Adrenal gland (tissue), 9 donors: ENCODE measurements at regions not wholly inside any gene's neighbourhood (a gene's known extent, or its start where the extent isn't known, plus 50 kb on each side); places are given as distances from the start of the nearest gene placed in this dataset.

Source experiments
- DNase-seq, 7 donors: peaks; one replicate each; pipeline ENCODE4 v3.0.0-alpha.2; 2019 to 2020
- H3K27ac ChIP-seq, 5 donors: fragments of 200-600 bp; sonication (generic) in 4 of 5; 1 replicate in 3 of 5; 2 replicates in 2 of 5; pipeline versions ENCODE4 v1.5.1 to v1.8.0; 2016 to 2020; ENCODE audit warnings: mild to moderate bottlenecking in 1 of 5
- H3K27me3 ChIP-seq: fragments of 200-600 bp; 2 replicates; pipeline ENCODE4 v1.8.0; 2021
- H3K36me3 ChIP-seq, 2 donors: fragments of 200-600 bp; replicated peaks in 1 of 2; 1 replicate in 1 of 2; 2 replicates in 1 of 2; pipeline versions ENCODE4 v1.5.1 to v1.8.0; 2018 to 2022
- H3K4me1 ChIP-seq, 2 donors: fragments of 200-600 bp; replicated peaks in 1 of 2; 1 replicate in 1 of 2; 2 replicates in 1 of 2; pipeline versions ENCODE4 v1.5.1 to v1.8.0; 2018 to 2021
- H3K4me3 ChIP-seq, 4 donors: fragments of 200-600 bp; sonication (generic) in 3 of 4; one replicate each; pipeline ENCODE4 v1.5.1; 2016 to 2018
- H3K9me3 ChIP-seq, 3 donors: fragments of 200-600 bp; sonication (generic) in 1 of 3; replicated peaks in 1 of 3; 1 replicate in 2 of 3; 2 replicates in 1 of 3; pipeline versions ENCODE4 v1.5.1 to v1.8.0; 2016 to 2021
- POLR2A ChIP-seq, 2 donors: fragments of 450-650 bp; IDR thresholded peaks; one replicate each; pipeline ENCODE4 v1.6.1; 2017; ENCODE audit warnings: antibody characterized with exemption in 2 of 2, mild to moderate bottlenecking in 2 of 2, moderate library complexity in 1 of 2
- WGBS, 4 donors: extraction: QIAGEN DNeasy Blood & Tissue Kit in 2 of 4; methylation state at CpG; one replicate each; pipeline versions ENCODE4 v1.1.5 to v1.1.7; 2013 to 2017; 5-methylcytosine and 5-hydroxymethylcytosine counted together
- intact Hi-C, 2 donors: fragments of 100-400 bp; cut with DNase I; formaldehyde crosslinking; loops; one replicate each; pipeline versions ENCODE4 v1.14.1 to v1.15.0; 2022 to 2023
- TF ChIP-seq, protein P1 (sequence below), 6 experiments: fragments of 450-650 bp in 4 of 6; fragments of 200-600 bp in 2 of 6; sonication (generic) in 1 of 6; IDR thresholded peaks; 1 replicate in 5 of 6; 2 replicates in 1 of 6; pipeline versions ENCODE4 v1.5.1 to v1.8.0; 2016 to 2021; ENCODE audit warnings: antibody characterized with exemption in 6 of 6, mild to moderate bottlenecking in 2 of 6, moderate library complexity in 1 of 6
- donor health status: healthy with polysubstance abuse.
- donor health status: Bipolar disorder and iron deficiency.
- donor health status: DM: yes; HTN: yes; CAD: no.
- donor health status: DM: no; HTN: no; CAD: no.
- donor health status: DM: no; HTN: no; CAD: no.

DNA sequence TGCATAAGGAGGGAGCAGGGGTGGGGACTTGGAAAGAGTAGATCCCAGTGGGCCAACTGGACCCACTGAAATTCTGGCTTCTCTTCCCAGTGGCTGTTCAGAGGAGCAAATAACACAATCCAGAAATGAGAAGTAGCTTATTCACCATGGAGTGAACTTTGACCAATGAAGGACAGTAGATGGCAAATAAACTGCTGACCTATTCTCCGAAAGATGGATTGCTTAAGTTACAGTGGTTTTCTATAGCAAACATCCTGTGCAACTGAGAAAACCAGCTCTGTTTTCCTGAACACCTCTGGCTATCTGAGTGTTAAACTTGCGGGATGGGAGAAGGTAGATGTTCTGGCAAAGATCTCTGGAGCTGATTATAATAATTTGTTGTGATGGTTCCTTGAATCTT lies 325.1 kb downstream of the SPATA31D1 start:
- no peaks in the 10 kb centered on the region for H3K27me3 ChIP-seq
- TF ChIP-seq, protein P1, sequence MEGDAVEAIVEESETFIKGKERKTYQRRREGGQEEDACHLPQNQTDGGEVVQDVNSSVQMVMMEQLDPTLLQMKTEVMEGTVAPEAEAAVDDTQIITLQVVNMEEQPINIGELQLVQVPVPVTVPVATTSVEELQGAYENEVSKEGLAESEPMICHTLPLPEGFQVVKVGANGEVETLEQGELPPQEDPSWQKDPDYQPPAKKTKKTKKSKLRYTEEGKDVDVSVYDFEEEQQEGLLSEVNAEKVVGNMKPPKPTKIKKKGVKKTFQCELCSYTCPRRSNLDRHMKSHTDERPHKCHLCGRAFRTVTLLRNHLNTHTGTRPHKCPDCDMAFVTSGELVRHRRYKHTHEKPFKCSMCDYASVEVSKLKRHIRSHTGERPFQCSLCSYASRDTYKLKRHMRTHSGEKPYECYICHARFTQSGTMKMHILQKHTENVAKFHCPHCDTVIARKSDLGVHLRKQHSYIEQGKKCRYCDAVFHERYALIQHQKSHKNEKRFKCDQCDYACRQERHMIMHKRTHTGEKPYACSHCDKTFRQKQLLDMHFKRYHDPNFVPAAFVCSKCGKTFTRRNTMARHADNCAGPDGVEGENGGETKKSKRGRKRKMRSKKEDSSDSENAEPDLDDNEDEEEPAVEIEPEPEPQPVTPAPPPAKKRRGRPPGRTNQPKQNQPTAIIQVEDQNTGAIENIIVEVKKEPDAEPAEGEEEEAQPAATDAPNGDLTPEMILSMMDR (IDR thresholded peaks at IDR 0.05): no peak
- TF ChIP-seq POLR2A (IDR thresholded peaks at IDR 0.05): no peak
- whole genome bisulfite sequencing, 4 donors: 88 to 90% (median 89%) methylated on average over 2 of the region's 2 CpGs
- DNase-seq: no peak
- H3K4me1 ChIP-seq: no peaks in the 10 kb centered on the region
- H3K27ac ChIP-seq: no peak overlapping the region
- no peak overlapping the region for H3K4me3 ChIP-seq
- H3K36me3 ChIP-seq: no peaks in the 10 kb centered on the region
- intact Hi-C loops: no loop called here
- no peaks in the 10 kb centered on the region for H3K9me3 ChIP-seq

DNA sequence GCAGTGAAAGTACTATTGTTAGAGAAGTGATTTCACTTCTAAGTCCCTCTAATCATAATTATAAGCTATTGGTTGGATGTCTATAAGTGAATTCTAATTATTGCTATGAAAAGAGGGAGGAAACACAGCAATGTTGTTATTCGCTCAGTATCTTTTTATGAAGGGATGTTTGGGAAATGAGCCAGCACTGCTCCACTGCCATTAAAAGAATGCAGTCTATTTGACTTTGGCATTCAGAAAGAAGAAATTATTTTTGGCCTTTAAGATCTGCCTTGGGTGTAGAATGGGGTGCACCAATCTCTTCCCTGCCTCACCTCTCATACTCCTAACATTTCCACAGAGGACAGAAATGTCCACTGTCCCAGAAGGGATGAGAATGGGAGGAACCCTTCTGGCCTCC lies 332.0 kb downstream of the SPATA31D1 start:
- intact Hi-C loops: no loop called here
- WGBS, 4 donors: 57 to 69% (median 65%) methylated on average over 1 of the region's 1 CpG
- H3K4me3 ChIP-seq: no peak overlapping the region
- DNase-seq: no peak
- no peaks in the 10 kb centered on the region for H3K4me1 ChIP-seq
- H3K9me3 ChIP-seq: no peaks in the 10 kb centered on the region
- H3K36me3 ChIP-seq: no peaks in the 10 kb centered on the region
- no peak overlapping the region for H3K27ac ChIP-seq
- no peak for TF ChIP-seq POLR2A (IDR thresholded peaks at IDR 0.05)
- TF ChIP-seq, protein P1 (IDR thresholded peaks at IDR 0.05): no peak
- H3K27me3 ChIP-seq: no peaks in the 10 kb centered on the region

- Histone ChIP-seq H3K27me3 (no peaks in the 10 kb centered on the region), H3K9me3 (no peaks in the 10 kb centered on the region), H3K27ac (no peak overlapping the region), H3K4me3 (no peak overlapping the region), H3K4me1 (no peaks in the 10 kb centered on the region), H3K36me3 (no peaks in the 10 kb centered on the region)
- DNase-seq: no peak
- intact Hi-C loops: no loop called here
- no peak for TF ChIP-seq POLR2A (IDR thresholded peaks at IDR 0.05)
- TF ChIP-seq, protein P1 (IDR thresholded peaks at IDR 0.05): no peak
- WGBS, 4 donors: 81 to 93% (median 85%) methylated on average over 2 of the region's 2 CpGs
These were observed 337.3 kb downstream of the SPATA31D1 start for GRCh38 chr9:82325907-82326306.

- H3K36me3 ChIP-seq: no peaks in the 10 kb centered on the region
- no peak for DNase-seq
- WGBS, 4 donors: 86 to 94% (median 90%) methylated on average over 2 of the region's 2 CpGs
- no peak overlapping the region for H3K4me3 ChIP-seq
- H3K27ac ChIP-seq: no peak overlapping the region
- H3K27me3 ChIP-seq: no peaks in the 10 kb centered on the region
- intact Hi-C loops: no loop called here
- TF ChIP-seq, protein P1 (IDR thresholded peaks at IDR 0.05): no peak
- TF ChIP-seq POLR2A (IDR thresholded peaks at IDR 0.05): no peak
- no peaks in the 10 kb centered on the region for H3K4me1 ChIP-seq
- H3K9me3 ChIP-seq: no peaks in the 10 kb centered on the region
These were observed 339.1 kb downstream of the SPATA31D1 start for GRCh38 chr9:82327641-82328040.
